GM12892 (cell line): ENCODE measurements at regions not wholly inside any gene's neighbourhood (a gene's known extent, or its start where the extent isn't known, plus 50 kb on each side); places are given as distances from the start of the nearest gene placed in this dataset.
"Not testable (repeated sequence)": the region's sequence is repeated elsewhere in the genome, so short reads cannot be mapped to it uniquely, and the experiment has no call there.

Experiments used
- DNase-seq: peaks from one replicate; pipeline ENCODE4 v3.0.0; 2011; ENCODE audit not compliant: insufficient read length
- FAIRE-seq: peaks from 2 replicates; lab custom pipeline; 2011; peaks lifted over from hg19 to GRCh38; lab: Jason Lieb, UNC
- POLR2A ChIP-seq: IDR thresholded peaks from 2 replicates; pipeline ENCODE4 v1.6.1; 2011; ENCODE audit warnings: low read depth, low read length, control low read depth
- POLR2AphosphoS5 ChIP-seq: IDR thresholded peaks from 2 replicates; pipeline ENCODE4 v1.6.1; 2011; ENCODE audit warnings: low read depth, low read length, control low read depth
- TAF1 ChIP-seq: IDR thresholded peaks from 2 replicates; pipeline ENCODE4 v1.6.1; 2011; ENCODE audit warnings: low read depth, mild to moderate bottlenecking, control low read depth, low read length, borderline replicate concordance

- TF ChIP-seq TAF1 = no peak
- no peak for TF ChIP-seq POLR2A
- no peak for TF ChIP-seq POLR2AphosphoS5
- DNase-seq = no peak
- no peak for FAIRE-seq
These were observed 480.4 kb downstream of the SIPA1L2 start for GRCh38 chr1:232149287-232150201.

- no peak for FAIRE-seq
- no peak for DNase-seq
- no peak for TF ChIP-seq POLR2AphosphoS5
- TF ChIP-seq TAF1 = no peak
- no peak for TF ChIP-seq POLR2A
These were observed 482.7 kb downstream of the SIPA1L2 start for GRCh38 chr1:232147215-232147614.

- FAIRE-seq = no peak
- no peak for DNase-seq
- TF ChIP-seq POLR2AphosphoS5 (no peak), POLR2A (no peak), TAF1 (no peak)
These were observed 483.4 kb downstream of the SIPA1L2 start for GRCh38 chr1:232146514-232146913.

- FAIRE-seq (no peak), DNase-seq (no peak)
- no peak for TF ChIP-seq POLR2AphosphoS5
- no peak for TF ChIP-seq POLR2A
- TF ChIP-seq TAF1 = no peak
These were observed 484.2 kb downstream of the SIPA1L2 start for GRCh38 chr1:232145768-232146167.

GRCh38 chr1:232144696-232145230 is 485.2 kb downstream of the SIPA1L2 start:
- DNase-seq = no peak
- TF ChIP-seq POLR2A (no peak), POLR2AphosphoS5 (no peak), TAF1 (no peak)
- FAIRE-seq = no peak

- FAIRE-seq = no peak
- no peak for DNase-seq
These were observed 486.5 kb downstream of the SIPA1L2 start for GRCh38 chr1:232143315-232143886.

GRCh38 chr1:232142403-232143314 is 487.3 kb downstream of the SIPA1L2 start:
- TF ChIP-seq TAF1 (no peak), POLR2AphosphoS5 (no peak), POLR2A (no peak)
- DNase-seq (no peak), FAIRE-seq (no peak)

More at GRCh38 chr1:232143315-232143886, 486.5 kb downstream of the SIPA1L2 start:
- TF ChIP-seq TAF1 = no peak
- TF ChIP-seq POLR2AphosphoS5 = no peak
- TF ChIP-seq POLR2A = no peak

- not testable (repeated sequence) for DNase-seq, FAIRE-seq
These were observed 488.8 kb downstream of the SIPA1L2 start for GRCh38 chr1:232141167-232141448.

GRCh38 chr1:232140419-232141166 is 489.3 kb downstream of the SIPA1L2 start:
- no peak for FAIRE-seq
- TF ChIP-seq POLR2AphosphoS5 (no peak), TAF1 (no peak), POLR2A (no peak)

GRCh38 chr1:232139444-232139843 is 490.5 kb downstream of the SIPA1L2 start:
- no peak for FAIRE-seq
- TF ChIP-seq POLR2A (no peak), POLR2AphosphoS5 (no peak), TAF1 (no peak)
- no peak for DNase-seq

More at GRCh38 chr1:232140419-232141166, 489.3 kb downstream of the SIPA1L2 start:
- no peak for DNase-seq

GRCh38 chr1:232138044-232138443 is 491.9 kb downstream of the SIPA1L2 start:
- FAIRE-seq (no peak), DNase-seq (no peak)
- TF ChIP-seq POLR2AphosphoS5 (no peak), POLR2A (no peak), TAF1 (no peak)
